Cardiac fibroblast (primary cell): ENCODE measurements at regions not wholly inside any gene's neighbourhood (a gene's known extent, or its start where the extent isn't known, plus 50 kb on each side); places are given as distances from the start of the nearest gene placed in this dataset.
A peak's percentile ranks its signal among the peaks of the same experiment; 100 is the strongest.

Experiments used
- DNase-seq, 2 donors: peaks; one replicate each; pipeline versions ENCODE4 v3.0.0 to v3.0.0-alpha.2; 2010; ENCODE audit warnings: low read depth in 2 of 2
- H3K4me3 ChIP-seq, 2 donors: replicated peaks in 1 of 2; 1 replicate in 1 of 2; 2 replicates in 1 of 2; pipeline ENCODE4 v1.5.1; 2011; ENCODE audit warnings: low read depth in 2 of 2, low read length in 2 of 2, mild to moderate bottlenecking in 2 of 2, moderate library complexity in 1 of 2
- CTCF ChIP-seq: IDR thresholded peaks from one replicate; pipeline ENCODE4 v1.5.1; 2011; ENCODE audit warnings: low read depth, mild to moderate bottlenecking, low read length, inconsistent platforms

DNA sequence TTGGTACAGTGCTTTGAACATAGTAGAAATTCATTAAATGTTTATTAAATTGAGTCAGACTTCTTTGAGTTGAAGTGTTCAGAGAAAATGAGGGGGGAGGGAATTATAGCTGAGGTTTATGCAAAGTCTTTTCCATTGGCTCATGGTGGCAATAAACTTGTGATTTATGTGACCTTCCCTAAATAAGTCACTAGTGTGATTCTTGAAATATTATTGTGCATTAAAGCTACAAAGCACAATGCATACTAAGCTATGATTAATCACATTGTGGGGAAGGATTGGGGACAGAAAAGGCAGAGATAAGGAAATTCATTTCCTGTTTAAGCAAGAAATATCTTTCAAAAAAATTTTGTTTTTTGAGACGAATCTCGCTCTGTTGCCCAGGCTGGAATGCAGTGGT is 877.5 kb downstream of the TFAP2A start:
- DNase-seq, result peak; percentile 20 to 28
- no peak overlapping the region for H3K4me3 ChIP-seq
- no peak for TF ChIP-seq CTCF

DNA sequence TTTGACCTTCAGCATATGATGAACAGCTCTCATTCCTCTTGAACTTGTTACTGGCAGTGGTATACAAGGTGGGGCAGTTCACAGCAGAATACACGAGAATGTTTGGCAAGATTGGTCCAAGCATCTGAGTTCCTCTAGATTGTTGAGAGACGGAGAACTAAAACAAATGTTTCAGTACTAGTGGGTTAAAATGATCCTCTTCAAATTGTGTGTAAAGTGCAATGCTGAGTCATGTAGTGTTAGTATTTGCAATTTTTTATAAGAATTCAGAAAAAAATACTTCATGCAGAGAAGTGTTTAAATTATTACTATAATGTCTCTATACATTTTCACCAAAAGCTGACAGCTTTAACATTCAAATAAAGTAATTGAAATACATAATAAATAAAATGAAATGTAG is 879.8 kb downstream of the TFAP2A start:
- no peak for TF ChIP-seq CTCF
- no peak for DNase-seq
- no peak overlapping the region for H3K4me3 ChIP-seq

DNA sequence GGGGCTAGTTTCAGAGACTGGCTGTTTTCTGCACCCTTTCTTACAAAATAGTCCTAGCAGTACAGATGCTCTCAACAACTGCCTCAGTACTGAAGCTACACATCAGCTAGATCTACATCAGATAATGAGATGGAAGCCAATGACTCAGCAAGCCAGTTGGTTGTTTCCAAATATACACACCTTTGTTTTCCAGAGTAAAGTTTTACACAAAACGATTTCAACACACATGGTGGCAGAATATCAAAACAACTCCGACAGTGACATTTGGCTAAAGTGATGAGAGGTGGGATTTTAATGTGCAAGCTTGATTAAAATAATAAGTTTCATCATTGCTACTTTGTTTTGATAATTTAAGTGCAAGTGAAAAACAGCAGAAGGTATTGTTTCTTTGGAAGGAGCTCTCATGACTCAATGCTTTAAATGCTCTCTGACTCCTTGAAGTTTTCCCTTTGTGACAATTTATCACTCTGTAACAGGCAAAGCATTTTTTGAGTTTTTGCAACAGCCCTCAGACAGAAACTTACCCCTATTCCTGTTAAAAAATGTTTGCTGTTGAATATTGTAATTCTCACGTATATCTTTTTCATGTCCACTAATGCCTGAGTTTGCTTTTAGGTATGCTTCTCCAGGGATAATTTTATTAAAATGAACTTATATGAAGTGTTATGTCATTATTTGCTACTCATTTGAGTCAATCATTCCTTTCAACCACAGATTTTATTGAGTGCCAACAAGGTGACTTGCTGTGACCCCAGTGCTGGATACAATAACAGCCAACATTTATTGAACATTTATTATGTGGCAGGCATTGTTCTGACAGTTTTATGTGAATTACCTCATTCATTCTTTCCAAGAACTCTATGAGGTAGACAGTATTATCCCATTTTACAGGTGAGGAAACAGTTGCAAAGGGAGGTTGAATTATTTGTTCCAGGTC is 882.0 kb downstream of the TFAP2A start:
- no peak overlapping the region for H3K4me3 ChIP-seq
- DNase-seq, result peak; percentile 14 to 21
- TF ChIP-seq CTCF, result no peak

- TF ChIP-seq CTCF, result no peak
- H3K4me3 ChIP-seq, result no peak overlapping the region
- DNase-seq, result peak; percentile 31 to 36
Observed at GRCh38 chr6:9527679-9528286, 887.1 kb downstream of the TFAP2A start.

DNA sequence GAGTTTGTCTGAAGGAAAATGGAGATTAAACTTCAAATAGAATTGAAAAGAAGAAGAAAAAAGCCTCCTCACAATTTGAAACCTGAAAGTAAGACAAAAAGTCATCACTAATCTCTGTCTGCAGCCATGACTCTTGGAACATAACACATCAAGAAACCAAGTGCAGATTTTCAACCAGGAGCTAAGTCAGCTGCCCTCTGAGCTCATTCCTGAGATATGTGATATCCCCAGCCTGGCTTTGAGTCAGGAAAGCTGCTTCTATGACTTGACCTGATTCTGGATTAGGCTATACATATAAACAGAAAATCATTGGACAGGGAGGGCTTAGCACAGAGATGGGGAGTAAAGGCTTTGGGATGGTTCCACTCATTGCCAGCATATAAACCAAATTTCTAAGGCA is 891.4 kb downstream of the TFAP2A start:
- peak; percentile 80 to 86 for DNase-seq
- H3K4me3 ChIP-seq, result no peak overlapping the region
- TF ChIP-seq CTCF, result no peak

DNA sequence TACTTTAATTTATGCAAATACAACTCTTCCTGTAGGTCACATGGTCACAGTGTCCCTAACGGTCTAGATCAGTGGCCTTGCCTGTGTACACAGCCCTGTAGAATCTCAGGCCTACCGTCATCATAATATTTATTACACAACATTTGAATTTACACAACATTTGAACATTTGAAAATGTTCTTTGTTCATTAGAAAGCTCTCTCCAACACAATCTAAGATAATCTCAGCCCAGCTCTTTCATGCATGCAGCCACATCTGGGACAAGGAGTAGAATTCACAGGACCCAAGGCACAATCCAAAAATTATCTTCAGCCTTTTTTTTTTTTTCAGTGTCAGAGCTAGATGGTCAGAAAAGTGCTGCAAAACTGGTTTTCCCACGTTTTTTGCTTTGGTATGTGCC is 892.8 kb downstream of the TFAP2A start:
- TF ChIP-seq CTCF, result no peak
- DNase-seq, result no peak

More for the DNA sequence above, 892.8 kb downstream of the TFAP2A start:
- no peak overlapping the region for H3K4me3 ChIP-seq
